HEK293 (cell line): ENCODE measurements at regions not wholly inside any gene's neighbourhood (a gene's known extent, or its start where the extent isn't known, plus 50 kb on each side); places are given as distances from the start of the nearest gene placed in this dataset.

Experiments
- CTCF ChIA-PET: fragments of 350-600 bp; formaldehyde crosslinking; extraction: SDS; loops from one replicate; lab custom pipeline; 2021; ENCODE audit warnings: antibody characterized with exemption; lab: Yijun Ruan, JAX
- POLR2A ChIA-PET: fragments of 300-600 bp; formaldehyde crosslinking; extraction: SDS; loops from one replicate; lab custom pipeline; 2020; ENCODE audit warnings: antibody characterized with exemption, inconsistent platforms; lab: Yijun Ruan, JAX
- H3K27ac ChIP-seq: fragments of 200-500 bp; sonication (Bioruptor generic); 2 replicates; pipeline ENCODE4 v1.5.1; 2014; ENCODE audit warnings: low read depth, low read length, control low read depth, inconsistent platforms; ENCODE audit errors: extremely low read depth
- H3K36me3 ChIP-seq, 2 experiments: fragments of 200-500 bp in 1 of 2; sonication (Bioruptor generic) in 1 of 2; 1 replicate in 1 of 2; 2 replicates in 1 of 2; pipeline ENCODE4 v1.5.1; 2014 to 2017; ENCODE audit warnings: inconsistent platforms in 2 of 2, low read length in 2 of 2; ENCODE audit not compliant: control insufficient read depth in 2 of 2, insufficient read depth in 1 of 2
- H3K4me1 ChIP-seq: fragments of 200-500 bp; sonication (Bioruptor generic); 2 replicates; pipeline ENCODE4 v1.5.1; 2014; ENCODE audit warnings: mild to moderate bottlenecking, low read length, inconsistent platforms; ENCODE audit not compliant: control insufficient read depth, insufficient read depth
- H3K4me3 ChIP-seq: 2 replicates; pipeline ENCODE4 v1.5.1; 2011; ENCODE audit warnings: low read depth, mild to moderate bottlenecking, control low read depth, low read length, moderate library complexity
- H3K9me3 ChIP-seq: fragments of 200-500 bp; sonication (Bioruptor generic); 2 replicates; pipeline ENCODE4 v1.5.1; 2014; ENCODE audit warnings: low read depth, low read length, inconsistent platforms; ENCODE audit not compliant: control insufficient read depth, insufficient read depth
- GLI4 ChIP-seq: fragments of 450-650 bp; formaldehyde crosslinking; IDR thresholded peaks from 2 replicates; pipeline ENCODE4 v1.5.1; 2016; ENCODE audit warnings: missing biosample characterization, missing genetic modification characterization
- IKZF3 ChIP-seq: fragments of 450-650 bp; IDR thresholded peaks from 2 replicates; pipeline ENCODE4 v1.5.0; 2018; ENCODE audit warnings: missing biosample characterization, mild to moderate bottlenecking, missing genetic modification characterization, moderate library complexity
- KLF1 ChIP-seq: fragments of 450-650 bp; formaldehyde crosslinking; IDR thresholded peaks from 2 replicates; pipeline ENCODE4 v1.5.1; 2016; ENCODE audit warnings: missing biosample characterization, missing genetic modification characterization
- MEIS1 ChIP-seq: sonication (generic); formaldehyde crosslinking; IDR thresholded peaks from 2 replicates; pipeline ENCODE4 v1.8.1; 2022; ENCODE audit warnings: missing genetic modification reagents, mild to moderate bottlenecking, borderline replicate concordance
- OSR2 ChIP-seq: fragments of 450-650 bp; formaldehyde crosslinking; IDR thresholded peaks from 2 replicates; pipeline ENCODE4 v1.5.1; 2016; ENCODE audit warnings: missing biosample characterization, missing genetic modification characterization
- YY1 ChIP-seq: fragments of 450-650 bp; formaldehyde crosslinking; IDR thresholded peaks from 2 replicates; pipeline ENCODE4 v1.5.1; 2018; ENCODE audit warnings: missing biosample characterization, missing genetic modification characterization
- ZBTB6 ChIP-seq: fragments of 450-650 bp; formaldehyde crosslinking; IDR thresholded peaks from 2 replicates; pipeline ENCODE4 v1.5.1; 2017; ENCODE audit warnings: missing biosample characterization, missing genetic modification characterization
- ZBTB8A ChIP-seq: fragments of 450-650 bp; formaldehyde crosslinking; IDR thresholded peaks from 2 replicates; pipeline ENCODE4 v1.5.1; 2016; ENCODE audit warnings: missing biosample characterization, missing genetic modification characterization
- ZIC2 ChIP-seq: fragments of 450-650 bp; formaldehyde crosslinking; IDR thresholded peaks from 2 replicates; pipeline ENCODE4 v1.5.1; 2016; ENCODE audit warnings: missing biosample characterization, missing genetic modification characterization
- ZNF132 ChIP-seq: fragments of 450-650 bp; formaldehyde crosslinking; IDR thresholded peaks from 2 replicates; pipeline ENCODE4 v1.5.1; 2017; ENCODE audit warnings: missing biosample characterization, missing genetic modification characterization, borderline replicate concordance
- ZNF16 ChIP-seq: fragments of 450-650 bp; formaldehyde crosslinking; IDR thresholded peaks from 2 replicates; pipeline ENCODE4 v1.5.1; 2016; ENCODE audit warnings: low read depth, missing biosample characterization, missing genetic modification characterization
- ZNF416 ChIP-seq: fragments of 450-650 bp; formaldehyde crosslinking; IDR thresholded peaks from 2 replicates; pipeline ENCODE4 v1.5.1; 2016; ENCODE audit warnings: missing biosample characterization, missing genetic modification characterization
- ZNF433 ChIP-seq: fragments of 450-650 bp; formaldehyde crosslinking; IDR thresholded peaks from 2 replicates; pipeline ENCODE4 v1.5.1; 2016; ENCODE audit warnings: missing biosample characterization, missing genetic modification characterization, low read depth
- ZNF510 ChIP-seq: fragments of 450-650 bp; formaldehyde crosslinking; IDR thresholded peaks from 2 replicates; pipeline ENCODE4 v1.5.1; 2018; ENCODE audit warnings: mild to moderate bottlenecking, missing genetic modification characterization, missing biosample characterization; ENCODE audit not compliant: insufficient replicate concordance
- ZNF514 ChIP-seq: fragments of 450-650 bp; formaldehyde crosslinking; IDR thresholded peaks from 2 replicates; pipeline ENCODE4 v1.5.1; 2016; ENCODE audit warnings: missing biosample characterization, missing genetic modification characterization
- ZNF530 ChIP-seq: fragments of 450-650 bp; formaldehyde crosslinking; IDR thresholded peaks from 2 replicates; pipeline ENCODE4 v1.5.1; 2016; ENCODE audit warnings: low read depth, missing biosample characterization, missing genetic modification characterization
- ZNF555 ChIP-seq: fragments of 450-650 bp; formaldehyde crosslinking; conservative IDR thresholded peaks from 2 replicates; pipeline ENCODE4 v1.5.1; 2017; ENCODE audit warnings: missing biosample characterization, mild to moderate bottlenecking, missing genetic modification characterization, inconsistent platforms
- ZNF560 ChIP-seq: fragments of 450-650 bp; formaldehyde crosslinking; IDR thresholded peaks from 2 replicates; pipeline ENCODE4 v1.5.1; 2017; ENCODE audit warnings: missing biosample characterization, missing genetic modification characterization, borderline replicate concordance
- ZNF707 ChIP-seq: fragments of 450-650 bp; formaldehyde crosslinking; IDR thresholded peaks from 2 replicates; pipeline ENCODE4 v1.5.1; 2016; ENCODE audit warnings: missing biosample characterization, missing genetic modification characterization
- ZNF768 ChIP-seq: fragments of 450-650 bp; formaldehyde crosslinking; IDR thresholded peaks from 2 replicates; pipeline ENCODE4 v1.5.1; 2018; ENCODE audit warnings: missing biosample characterization, mild to moderate bottlenecking, missing genetic modification characterization
- ZNF776 ChIP-seq: fragments of 450-650 bp; formaldehyde crosslinking; IDR thresholded peaks from 2 replicates; pipeline ENCODE4 v1.5.0; 2017; ENCODE audit warnings: missing biosample characterization, missing genetic modification characterization, borderline replicate concordance
- TF ChIP-seq, protein P1 (sequence below): IDR thresholded peaks from 2 replicates; pipeline ENCODE4 v1.6.1; 2011; ENCODE audit warnings: mild to moderate bottlenecking, low read depth, low read length, borderline replicate concordance
- TF ChIP-seq, protein P2 (sequence below): fragments of 450-650 bp; formaldehyde crosslinking; IDR thresholded peaks from 2 replicates; pipeline ENCODE4 v1.5.1; 2016; ENCODE audit warnings: missing biosample characterization, missing genetic modification characterization, borderline replicate concordance

- Histone ChIP-seq H3K27ac (no peak overlapping the region), H3K36me3 (no peaks in the 10 kb centered on the region), H3K4me1 (no peaks in the 10 kb centered on the region), H3K9me3 (no peaks in the 10 kb centered on the region), H3K4me3 (no peak overlapping the region)
- ChIA-PET POLR2A (no interaction called here), CTCF (no interaction called here)
- TF ChIP-seq ZNF514 (tag by site-specific recombination) (no peak), ZNF768 (tag by site-specific recombination) (no peak), ZNF510 (tag by site-specific recombination) (no peak), GLI4 (no peak), ZNF555 (tag by site-specific recombination) (no peak), ZBTB8A (tag by site-specific recombination) (no peak), ZNF560 (tag by site-specific recombination) (no peak), ZNF530 (tag by site-specific recombination) (no peak), ZNF707 (no peak), ZBTB6 (tag by site-specific recombination) (no peak), OSR2 (no peak), ZNF416 (tag by site-specific recombination) (no peak), ZIC2 (no peak), MEIS1 (CRISPR knock-in tag) (no peak), ZNF776 (tag by site-specific recombination) (no peak), ZNF16 (tag by site-specific recombination) (no peak), IKZF3 (no peak), ZNF433 (tag by site-specific recombination) (no peak)
- TF ChIP-seq, protein P1, sequence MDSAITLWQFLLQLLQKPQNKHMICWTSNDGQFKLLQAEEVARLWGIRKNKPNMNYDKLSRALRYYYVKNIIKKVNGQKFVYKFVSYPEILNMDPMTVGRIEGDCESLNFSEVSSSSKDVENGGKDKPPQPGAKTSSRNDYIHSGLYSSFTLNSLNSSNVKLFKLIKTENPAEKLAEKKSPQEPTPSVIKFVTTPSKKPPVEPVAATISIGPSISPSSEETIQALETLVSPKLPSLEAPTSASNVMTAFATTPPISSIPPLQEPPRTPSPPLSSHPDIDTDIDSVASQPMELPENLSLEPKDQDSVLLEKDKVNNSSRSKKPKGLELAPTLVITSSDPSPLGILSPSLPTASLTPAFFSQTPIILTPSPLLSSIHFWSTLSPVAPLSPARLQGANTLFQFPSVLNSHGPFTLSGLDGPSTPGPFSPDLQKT: no peak
- TF ChIP-seq, protein P2, sequence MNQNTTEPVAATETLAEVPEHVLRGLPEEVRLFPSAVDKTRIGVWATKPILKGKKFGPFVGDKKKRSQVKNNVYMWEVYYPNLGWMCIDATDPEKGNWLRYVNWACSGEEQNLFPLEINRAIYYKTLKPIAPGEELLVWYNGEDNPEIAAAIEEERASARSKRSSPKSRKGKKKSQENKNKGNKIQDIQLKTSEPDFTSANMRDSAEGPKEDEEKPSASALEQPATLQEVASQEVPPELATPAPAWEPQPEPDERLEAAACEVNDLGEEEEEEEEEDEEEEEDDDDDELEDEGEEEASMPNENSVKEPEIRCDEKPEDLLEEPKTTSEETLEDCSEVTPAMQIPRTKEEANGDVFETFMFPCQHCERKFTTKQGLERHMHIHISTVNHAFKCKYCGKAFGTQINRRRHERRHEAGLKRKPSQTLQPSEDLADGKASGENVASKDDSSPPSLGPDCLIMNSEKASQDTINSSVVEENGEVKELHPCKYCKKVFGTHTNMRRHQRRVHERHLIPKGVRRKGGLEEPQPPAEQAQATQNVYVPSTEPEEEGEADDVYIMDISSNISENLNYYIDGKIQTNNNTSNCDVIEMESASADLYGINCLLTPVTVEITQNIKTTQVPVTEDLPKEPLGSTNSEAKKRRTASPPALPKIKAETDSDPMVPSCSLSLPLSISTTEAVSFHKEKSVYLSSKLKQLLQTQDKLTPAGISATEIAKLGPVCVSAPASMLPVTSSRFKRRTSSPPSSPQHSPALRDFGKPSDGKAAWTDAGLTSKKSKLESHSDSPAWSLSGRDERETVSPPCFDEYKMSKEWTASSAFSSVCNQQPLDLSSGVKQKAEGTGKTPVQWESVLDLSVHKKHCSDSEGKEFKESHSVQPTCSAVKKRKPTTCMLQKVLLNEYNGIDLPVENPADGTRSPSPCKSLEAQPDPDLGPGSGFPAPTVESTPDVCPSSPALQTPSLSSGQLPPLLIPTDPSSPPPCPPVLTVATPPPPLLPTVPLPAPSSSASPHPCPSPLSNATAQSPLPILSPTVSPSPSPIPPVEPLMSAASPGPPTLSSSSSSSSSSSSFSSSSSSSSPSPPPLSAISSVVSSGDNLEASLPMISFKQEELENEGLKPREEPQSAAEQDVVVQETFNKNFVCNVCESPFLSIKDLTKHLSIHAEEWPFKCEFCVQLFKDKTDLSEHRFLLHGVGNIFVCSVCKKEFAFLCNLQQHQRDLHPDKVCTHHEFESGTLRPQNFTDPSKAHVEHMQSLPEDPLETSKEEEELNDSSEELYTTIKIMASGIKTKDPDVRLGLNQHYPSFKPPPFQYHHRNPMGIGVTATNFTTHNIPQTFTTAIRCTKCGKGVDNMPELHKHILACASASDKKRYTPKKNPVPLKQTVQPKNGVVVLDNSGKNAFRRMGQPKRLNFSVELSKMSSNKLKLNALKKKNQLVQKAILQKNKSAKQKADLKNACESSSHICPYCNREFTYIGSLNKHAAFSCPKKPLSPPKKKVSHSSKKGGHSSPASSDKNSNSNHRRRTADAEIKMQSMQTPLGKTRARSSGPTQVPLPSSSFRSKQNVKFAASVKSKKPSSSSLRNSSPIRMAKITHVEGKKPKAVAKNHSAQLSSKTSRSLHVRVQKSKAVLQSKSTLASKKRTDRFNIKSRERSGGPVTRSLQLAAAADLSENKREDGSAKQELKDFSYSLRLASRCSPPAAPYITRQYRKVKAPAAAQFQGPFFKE: no peak
These were observed 2057.9 kb downstream of the PCDH7 start for GRCh38 chr4:32778025-32778424.

DNA sequence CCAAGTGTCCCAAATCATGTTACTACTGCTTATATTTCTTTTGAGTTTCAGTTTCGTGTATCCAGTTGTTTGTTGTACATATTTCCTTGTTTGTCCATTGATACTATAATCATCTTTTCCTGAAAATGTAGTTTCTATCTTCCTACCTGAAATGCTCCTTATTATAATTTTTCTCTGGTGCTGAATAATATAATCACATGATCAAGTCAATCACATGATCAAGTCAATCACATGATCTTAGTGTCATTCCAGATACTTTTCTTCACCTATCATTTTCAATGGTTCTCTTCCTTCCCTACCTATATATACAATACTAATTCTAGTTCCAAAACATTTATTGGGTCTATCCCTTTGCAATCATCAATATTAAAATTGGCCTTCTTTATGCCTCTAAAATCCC lies 2058.8 kb downstream of the PCDH7 start:
- no peak overlapping the region for H3K4me3 ChIP-seq
- TF ChIP-seq ZNF132 (tag by site-specific recombination) (no peak), YY1 (tag by site-specific recombination) (no peak), KLF1 (tag by site-specific recombination) (no peak)
- ChIA-PET CTCF (no interaction called here), POLR2A (no interaction called here)
- H3K4me1 ChIP-seq: no peaks in the 10 kb centered on the region
- no peak overlapping the region for H3K27ac ChIP-seq
- H3K36me3 ChIP-seq: no peaks in the 10 kb centered on the region
- H3K9me3 ChIP-seq: no peaks in the 10 kb centered on the region
